OCI-LY1 (cell line): ENCODE measurements at regions not wholly inside any gene's neighbourhood (a gene's known extent, or its start where the extent isn't known, plus 50 kb on each side); places are given as distances from the start of the nearest gene placed in this dataset.

ENCODE experiments used
- CTCF ChIP-seq: fragments of 200-600 bp; sonication (generic), shearing (Covaris generic); IDR thresholded peaks from 2 replicates; pipeline ENCODE4 v1.5.1; 2017; ENCODE audit warnings: mild to moderate bottlenecking, antibody characterized with exemption, low read length, moderate library complexity, mixed read lengths
- EZH2 ChIP-seq: fragments of 200-600 bp; sonication (generic), shearing (Covaris generic); IDR thresholded peaks from 2 replicates; pipeline ENCODE4 v1.8.0; 2017; ENCODE audit warnings: borderline replicate concordance, mixed run types, mild to moderate bottlenecking, antibody characterized with exemption, low read length, moderate library complexity, mixed read lengths

GRCh38 chr7:21113609-21114415 is 314.1 kb upstream of the SP4 start:
- TF ChIP-seq CTCF (no peak), EZH2 (no peak)
